GM06990 (cell line): ENCODE measurements at regions not wholly inside any gene's neighbourhood (a gene's known extent, or its start where the extent isn't known, plus 50 kb on each side); places are given as distances from the start of the nearest gene placed in this dataset.

Source experiments
- DNase-seq: peaks from one replicate; pipeline ENCODE4 v3.0.0-alpha.2; 2011; ENCODE audit not compliant: insufficient read length; ENCODE audit errors: extremely low read depth
- H3K27me3 ChIP-seq: replicated peaks from 2 replicates; pipeline ENCODE4 v1.6.0; 2011; ENCODE audit warnings: low read length; ENCODE audit not compliant: control insufficient read depth, insufficient read depth
- H3K36me3 ChIP-seq: 2 replicates; pipeline ENCODE4 v1.5.1; 2011; ENCODE audit warnings: low read length; ENCODE audit not compliant: control insufficient read depth, insufficient read depth
- H3K4me3 ChIP-seq: replicated peaks from 2 replicates; pipeline ENCODE4 v1.5.1; 2011; ENCODE audit warnings: low read depth, mild to moderate bottlenecking, control low read depth, low read length
- TF ChIP-seq, protein P1 (sequence below): IDR thresholded peaks from 2 replicates; pipeline ENCODE4 v1.5.1; 2011; ENCODE audit warnings: low read length, control low read depth, mild to moderate bottlenecking, inconsistent platforms; ENCODE audit not compliant: insufficient read depth, poor library complexity, severe bottlenecking

DNA sequence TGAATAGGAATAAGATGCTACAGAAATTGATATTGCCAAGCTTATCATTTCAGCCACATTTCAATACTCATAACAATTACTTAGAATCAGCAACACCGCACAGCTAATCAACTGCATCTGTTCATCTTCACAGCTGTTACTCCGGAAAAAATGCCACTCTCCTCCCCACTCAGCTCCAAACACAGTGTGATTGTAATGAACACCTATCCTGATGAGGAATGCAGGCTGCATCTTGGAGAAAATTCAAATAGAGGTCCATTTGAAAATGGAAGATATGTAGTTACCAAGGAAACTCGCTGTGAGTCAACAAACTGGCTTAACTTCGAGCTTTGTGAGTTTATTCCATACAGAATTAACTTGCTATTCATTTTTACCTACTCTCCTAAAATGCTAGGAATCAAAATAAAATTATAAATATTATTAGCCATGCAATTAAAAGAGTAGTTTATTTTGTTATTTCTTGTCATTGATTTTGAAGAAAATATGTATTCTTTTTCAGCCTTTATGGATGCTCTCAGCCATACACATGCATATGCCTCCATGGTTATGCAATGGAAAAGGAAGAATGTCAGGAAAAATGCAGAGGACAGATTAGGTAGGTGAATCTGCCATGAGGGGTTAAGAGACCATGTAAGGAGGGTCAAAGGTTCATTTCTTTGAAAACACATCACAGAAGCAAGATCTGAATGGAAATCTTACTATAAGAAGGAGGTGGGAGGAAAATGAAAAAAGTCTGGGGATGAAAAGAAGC lies 267.2 kb downstream of the POM121L12 start:
- DNase-seq, result no peak
- Histone ChIP-seq H3K27me3 (no peaks in the 10 kb centered on the region), H3K36me3 (no peaks in the 10 kb centered on the region), H3K4me3 (no peak overlapping the region)
- TF ChIP-seq, protein P1, sequence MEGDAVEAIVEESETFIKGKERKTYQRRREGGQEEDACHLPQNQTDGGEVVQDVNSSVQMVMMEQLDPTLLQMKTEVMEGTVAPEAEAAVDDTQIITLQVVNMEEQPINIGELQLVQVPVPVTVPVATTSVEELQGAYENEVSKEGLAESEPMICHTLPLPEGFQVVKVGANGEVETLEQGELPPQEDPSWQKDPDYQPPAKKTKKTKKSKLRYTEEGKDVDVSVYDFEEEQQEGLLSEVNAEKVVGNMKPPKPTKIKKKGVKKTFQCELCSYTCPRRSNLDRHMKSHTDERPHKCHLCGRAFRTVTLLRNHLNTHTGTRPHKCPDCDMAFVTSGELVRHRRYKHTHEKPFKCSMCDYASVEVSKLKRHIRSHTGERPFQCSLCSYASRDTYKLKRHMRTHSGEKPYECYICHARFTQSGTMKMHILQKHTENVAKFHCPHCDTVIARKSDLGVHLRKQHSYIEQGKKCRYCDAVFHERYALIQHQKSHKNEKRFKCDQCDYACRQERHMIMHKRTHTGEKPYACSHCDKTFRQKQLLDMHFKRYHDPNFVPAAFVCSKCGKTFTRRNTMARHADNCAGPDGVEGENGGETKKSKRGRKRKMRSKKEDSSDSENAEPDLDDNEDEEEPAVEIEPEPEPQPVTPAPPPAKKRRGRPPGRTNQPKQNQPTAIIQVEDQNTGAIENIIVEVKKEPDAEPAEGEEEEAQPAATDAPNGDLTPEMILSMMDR, result no peak

DNA sequence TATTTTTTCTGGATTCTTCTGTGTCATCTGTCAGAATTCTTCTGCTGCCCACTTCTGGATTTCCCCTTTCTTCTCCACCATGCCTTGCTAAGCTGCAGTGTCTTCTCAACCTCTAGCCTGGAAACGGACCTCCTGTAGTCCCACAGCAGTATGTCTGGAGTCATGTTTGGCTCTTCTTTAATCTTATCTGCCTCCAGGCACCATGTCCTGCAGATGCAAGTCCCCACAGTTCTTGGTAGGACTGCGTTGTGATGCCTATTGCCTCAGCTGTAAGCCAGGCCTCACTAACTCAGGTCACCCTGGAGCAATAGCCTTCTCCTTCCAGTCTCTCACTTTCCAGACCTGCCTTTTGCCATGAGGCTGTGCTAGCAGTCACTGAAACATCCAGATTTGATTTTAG lies 268.3 kb downstream of the POM121L12 start:
- no peak for DNase-seq
- TF ChIP-seq, protein P1, result no peak
- Histone ChIP-seq H3K36me3 (no peaks in the 10 kb centered on the region), H3K27me3 (no peaks in the 10 kb centered on the region), H3K4me3 (no peak overlapping the region)

DNA sequence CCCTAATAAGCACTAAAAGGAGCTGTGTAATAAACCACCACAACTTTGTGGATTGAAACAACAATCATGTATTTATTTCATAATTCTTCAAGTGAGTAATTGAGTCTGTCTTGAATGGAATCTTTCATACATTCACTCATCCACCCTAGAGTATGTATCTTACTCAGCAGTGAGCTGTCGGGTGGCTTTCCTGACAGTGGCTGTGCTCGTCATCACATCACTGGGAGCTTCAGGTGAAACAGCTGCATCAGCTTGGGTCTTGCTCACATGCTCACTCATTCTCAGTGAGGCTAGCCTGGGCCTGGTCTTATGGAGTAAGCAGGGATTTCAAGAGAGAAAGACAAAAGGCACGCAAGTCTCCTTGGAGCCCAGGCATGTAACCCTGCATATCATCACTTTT lies 271.4 kb downstream of the POM121L12 start:
- TF ChIP-seq, protein P1, result no peak
- H3K27me3 ChIP-seq, result no peaks in the 10 kb centered on the region
- no peak for DNase-seq
- no peak overlapping the region for H3K4me3 ChIP-seq
- no peaks in the 10 kb centered on the region for H3K36me3 ChIP-seq

DNA sequence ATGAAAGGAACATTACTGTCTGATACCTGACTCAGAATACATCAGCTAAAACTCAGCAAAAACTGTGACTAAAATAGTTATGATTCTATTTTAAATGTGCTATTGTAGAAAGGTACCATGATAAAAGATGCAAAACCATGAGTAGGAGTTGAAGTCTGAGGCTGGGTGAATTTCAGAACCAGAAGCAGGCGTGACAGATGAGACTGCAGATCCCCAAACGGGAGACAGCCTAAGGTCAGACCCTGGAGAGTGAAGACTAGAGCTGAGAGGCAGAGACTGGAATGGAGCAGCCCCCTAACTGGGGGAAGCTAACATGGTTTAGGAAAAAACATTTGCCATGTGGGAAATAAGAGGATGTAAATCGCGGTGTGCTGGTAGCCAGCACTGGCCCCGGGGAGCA lies 275.8 kb downstream of the POM121L12 start:
- Histone ChIP-seq H3K36me3 (no peaks in the 10 kb centered on the region), H3K27me3 (no peaks in the 10 kb centered on the region), H3K4me3 (no peak overlapping the region)
- TF ChIP-seq, protein P1, result no peak
- DNase-seq, result no peak

DNA sequence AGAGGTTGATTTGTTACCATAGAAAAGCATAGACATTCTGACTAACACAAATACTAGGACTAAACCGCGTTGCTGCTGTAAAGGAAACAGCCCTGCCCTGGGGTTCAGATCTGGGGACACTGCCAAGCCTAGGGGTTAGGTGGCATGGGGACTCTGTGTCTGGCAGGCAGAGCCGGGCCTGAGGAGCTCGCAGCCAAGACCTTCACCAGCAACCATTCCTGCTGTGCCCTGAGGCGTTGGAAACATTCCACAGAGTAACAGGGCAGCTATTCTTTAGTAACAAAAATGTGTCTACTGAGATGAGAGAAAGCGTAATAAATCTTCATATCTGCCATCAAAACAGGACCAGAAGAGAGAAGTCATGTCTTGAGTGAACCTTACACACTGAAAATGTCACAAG lies 280.5 kb downstream of the POM121L12 start:
- DNase-seq, result no peak
- TF ChIP-seq, protein P1, result no peak
- no peak overlapping the region for H3K4me3 ChIP-seq
- no peaks in the 10 kb centered on the region for H3K36me3 ChIP-seq
- no peaks in the 10 kb centered on the region for H3K27me3 ChIP-seq

DNA sequence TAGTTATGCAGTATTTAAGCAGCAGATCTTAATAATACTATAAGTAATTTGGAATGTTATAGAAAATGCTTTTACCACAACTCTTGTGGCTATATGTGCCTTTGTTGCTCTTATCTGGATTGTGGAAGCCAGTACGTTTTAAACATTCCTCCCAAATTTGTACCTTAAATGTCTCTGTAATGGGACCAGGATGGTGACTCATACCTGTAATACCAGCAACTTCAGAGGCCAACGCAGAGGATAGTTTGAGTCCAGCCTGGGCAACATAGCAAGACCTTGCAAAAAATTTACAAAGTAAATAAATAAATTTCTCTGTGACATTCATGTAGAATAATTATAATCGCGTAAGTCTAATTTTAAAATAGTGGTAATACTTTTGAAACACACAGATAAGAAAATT lies 283.1 kb downstream of the POM121L12 start:
- Histone ChIP-seq H3K4me3 (no peak overlapping the region), H3K36me3 (no peaks in the 10 kb centered on the region), H3K27me3 (no peaks in the 10 kb centered on the region)
- TF ChIP-seq, protein P1, result no peak
- DNase-seq, result no peak
